AG08396 (cell line): ENCODE measurements at regions not wholly inside any gene's neighbourhood (a gene's known extent, or its start where the extent isn't known, plus 50 kb on each side); places are given as distances from the start of the nearest gene placed in this dataset.
"Not testable (repeated sequence)": the region's sequence is repeated elsewhere in the genome, so short reads cannot be mapped to it uniquely, and the experiment has no call there.

ENCODE experiments used
- DNase-seq: peaks from one replicate; pipeline ENCODE4 v3.0.0; 2012; ENCODE audit warnings: low spot score, mixed read lengths

- no peak for DNase-seq
These were observed 421.6 kb upstream of the EYS start for GRCh38 chr6:66128656-66129055.

- DNase-seq: no peak
These were observed 421.2 kb upstream of the EYS start for GRCh38 chr6:66128243-66128642.

- DNase-seq: no peak
These were observed 420.0 kb upstream of the EYS start for GRCh38 chr6:66127061-66127460.

- no peak for DNase-seq
These were observed 419.3 kb upstream of the EYS start for GRCh38 chr6:66126358-66126757.

- DNase-seq: peak; percentile 37
These were observed 396.9 kb upstream of the EYS start for GRCh38 chr6:66103954-66104353.

- DNase-seq: peak; percentile 16
These were observed 396.3 kb upstream of the EYS start for GRCh38 chr6:66103354-66103753.

- no peak for DNase-seq
These were observed 389.7 kb upstream of the EYS start for GRCh38 chr6:66096679-66097078.

- no peak for DNase-seq
These were observed 387.6 kb upstream of the EYS start for GRCh38 chr6:66094615-66095014.

- not testable (repeated sequence) for DNase-seq
These were observed 385.3 kb upstream of the EYS start for GRCh38 chr6:66092306-66092705.

GRCh38 chr6:66086532-66086931 lies 379.5 kb upstream of the EYS start:
- DNase-seq: no peak

GRCh38 chr6:66082914-66083313 lies 375.9 kb upstream of the EYS start:
- no peak for DNase-seq

GRCh38 chr6:66068907-66069306 lies 361.9 kb upstream of the EYS start:
- DNase-seq: no peak

GRCh38 chr6:66068033-66068432 lies 361.0 kb upstream of the EYS start:
- no peak for DNase-seq

- DNase-seq: no peak
These were observed 358.3 kb upstream of the EYS start for GRCh38 chr6:66065313-66065712.

- no peak for DNase-seq
These were observed 350.0 kb upstream of the EYS start for GRCh38 chr6:66057034-66057433.

- no peak for DNase-seq
These were observed 347.9 kb upstream of the EYS start for GRCh38 chr6:66054967-66055366.

GRCh38 chr6:66051812-66052211 lies 344.8 kb upstream of the EYS start:
- no peak for DNase-seq

GRCh38 chr6:66048684-66049474 lies 341.9 kb upstream of the EYS start:
- DNase-seq: no peak

GRCh38 chr6:66032626-66033025 lies 325.6 kb upstream of the EYS start:
- no peak for DNase-seq

GRCh38 chr6:66029391-66029790 lies 322.4 kb upstream of the EYS start:
- DNase-seq: no peak

GRCh38 chr6:65999288-65999791 lies 292.3 kb upstream of the EYS start:
- no peak for DNase-seq

- DNase-seq: no peak
These were observed 291.5 kb upstream of the EYS start for GRCh38 chr6:65998544-65998943.

GRCh38 chr6:65997539-65997938 lies 290.5 kb upstream of the EYS start:
- no peak for DNase-seq

- DNase-seq: no peak
These were observed 289.1 kb upstream of the EYS start for GRCh38 chr6:65996096-65996495.
